HK-2 (cell line): ENCODE measurements at regions not wholly inside any gene's neighbourhood (a gene's known extent, or its start where the extent isn't known, plus 50 kb on each side); places are given as distances from the start of the nearest gene placed in this dataset.
"Not testable (repeated sequence)": the region's sequence is repeated elsewhere in the genome, so short reads cannot be mapped to it uniquely, and the experiment has no call there.

Source experiments
- DNase-seq: peaks from one replicate; pipeline ENCODE4 v3.0.0-alpha.2; 2018; ENCODE audit not compliant: unreplicated experiment

- DNase-seq = no peak
Measured at GRCh38 chr16:72597938-72598337, 426.0 kb upstream of the PMFBP1 start.

- no peak for DNase-seq
Measured at GRCh38 chr16:72596373-72596772, 424.4 kb upstream of the PMFBP1 start.

GRCh38 chr16:72590151-72590937 lies 418.4 kb upstream of the PMFBP1 start:
- no peak for DNase-seq

GRCh38 chr16:72588551-72588950 lies 416.6 kb upstream of the PMFBP1 start:
- no peak for DNase-seq

GRCh38 chr16:72578061-72578460 lies 406.1 kb upstream of the PMFBP1 start:
- DNase-seq = not testable (repeated sequence)

GRCh38 chr16:72576189-72576588 lies 404.2 kb upstream of the PMFBP1 start:
- no peak for DNase-seq

GRCh38 chr16:72569677-72570076 lies 397.7 kb upstream of the PMFBP1 start:
- DNase-seq = no peak

- no peak for DNase-seq
Measured at GRCh38 chr16:72568502-72568901, 396.5 kb upstream of the PMFBP1 start.

GRCh38 chr16:72566174-72566573 lies 394.2 kb upstream of the PMFBP1 start:
- DNase-seq = no peak

- DNase-seq = no peak
Measured at GRCh38 chr16:72565106-72565505, 393.2 kb upstream of the PMFBP1 start.

- DNase-seq = no peak
Measured at GRCh38 chr16:72560617-72561016, 388.7 kb upstream of the PMFBP1 start.

- no peak for DNase-seq
Measured at GRCh38 chr16:72558501-72558900, 386.5 kb upstream of the PMFBP1 start.

GRCh38 chr16:72554935-72555334 lies 383.0 kb upstream of the PMFBP1 start:
- DNase-seq = no peak

- no peak for DNase-seq
Measured at GRCh38 chr16:72552654-72553053, 380.7 kb upstream of the PMFBP1 start.

GRCh38 chr16:72551649-72552048 lies 379.7 kb upstream of the PMFBP1 start:
- no peak for DNase-seq

- no peak for DNase-seq
Measured at GRCh38 chr16:72549878-72550277, 377.9 kb upstream of the PMFBP1 start.

GRCh38 chr16:72542102-72542501 lies 370.1 kb upstream of the PMFBP1 start:
- DNase-seq = no peak

- no peak for DNase-seq
Measured at GRCh38 chr16:72537664-72538063, 365.7 kb upstream of the PMFBP1 start.

GRCh38 chr16:72536723-72537435 lies 364.9 kb upstream of the PMFBP1 start:
- no peak for DNase-seq

- no peak for DNase-seq
Measured at GRCh38 chr16:72532906-72533410, 361.0 kb upstream of the PMFBP1 start.

- no peak for DNase-seq
Measured at GRCh38 chr16:72530434-72530833, 358.5 kb upstream of the PMFBP1 start.

GRCh38 chr16:72523087-72523486 lies 351.1 kb upstream of the PMFBP1 start:
- no peak for DNase-seq

GRCh38 chr16:72517154-72517553 lies 345.2 kb upstream of the PMFBP1 start:
- DNase-seq = no peak
